WTC11 (cell line): ENCODE measurements at regions not wholly inside any gene's neighbourhood (a gene's known extent, or its start where the extent isn't known, plus 50 kb on each side); places are given as distances from the start of the nearest gene placed in this dataset.

Experiments
- ATAC-seq: fragments of 200-7000 bp; cut with Tn5 transposase; 2 replicates; pipeline ENCODE4 v1.10.0; 2021; ENCODE audit warnings: mild to moderate bottlenecking, moderate library complexity
- CTCF ChIA-PET: fragments of 300-600 bp; sonication (Branson Sonifier 250); formaldehyde crosslinking; loops from one replicate; lab custom pipeline; 2021; ENCODE audit warnings: antibody characterized with exemption; lab: Charles Lee
- POLR2A ChIA-PET: fragments of 350-600 bp; sonication (Branson Sonifier 250); formaldehyde crosslinking; loops from one replicate; lab custom pipeline; 2021; ENCODE audit warnings: antibody characterized with exemption; lab: Charles Lee
- DNase-seq: peaks from one replicate; pipeline ENCODE4 v3.0.0; 2021; ENCODE audit warnings: low spot score
- H3K27ac Mint-ChIP-seq: 2 replicates; pipeline ENCODE4 v1.8.0; 2021; ENCODE audit warnings: mixed read lengths
- H3K27me3 Mint-ChIP-seq: 2 replicates; pipeline ENCODE4 v1.8.0; 2021; ENCODE audit warnings: low read depth, mild to moderate bottlenecking, moderate library complexity, mixed read lengths
- H3K36me3 Mint-ChIP-seq: 2 replicates; pipeline ENCODE4 v1.8.0; 2021; ENCODE audit warnings: mixed read lengths
- H3K4me1 Mint-ChIP-seq: 2 replicates; pipeline ENCODE4 v1.8.0; 2022; ENCODE audit warnings: mixed read lengths
- H3K4me3 Mint-ChIP-seq: 2 replicates; pipeline ENCODE4 v1.8.0; 2021; ENCODE audit warnings: mild to moderate bottlenecking, moderate library complexity, mixed read lengths
- H3K9me3 Mint-ChIP-seq: 2 replicates; pipeline ENCODE4 v1.8.0; 2021; ENCODE audit warnings: mixed read lengths
- AFF4 ChIP-seq: sonication (generic); formaldehyde crosslinking; IDR thresholded peaks from 2 replicates; pipeline ENCODE4 v1.8.1; 2023; ENCODE audit warnings: mild to moderate bottlenecking, missing genetic modification reagents, borderline replicate concordance
- AR ChIP-seq: fragments of 250-450 bp; sonication (Bioruptor Pico); IDR thresholded peaks from 2 replicates; pipeline ENCODE4 v1.9.0; 2021; ENCODE audit warnings: mild to moderate bottlenecking
- E2F1 ChIP-seq: sonication (generic); formaldehyde crosslinking; IDR thresholded peaks from 2 replicates; pipeline ENCODE4 v1.8.0; 2022; ENCODE audit warnings: mild to moderate bottlenecking, missing genetic modification reagents
- EMX1 ChIP-seq: fragments of 250-450 bp; sonication (Bioruptor Pico); IDR thresholded peaks from 2 replicates; pipeline ENCODE4 v1.8.0; 2021; ENCODE audit warnings: mild to moderate bottlenecking
- GRHL2 ChIP-seq: fragments of 250-450 bp; sonication (Bioruptor Pico); IDR thresholded peaks from 2 replicates; pipeline ENCODE4 v1.8.0; 2022; ENCODE audit warnings: mild to moderate bottlenecking, moderate library complexity; ENCODE audit not compliant: insufficient replicate concordance, severe bottlenecking
- HMGA2 ChIP-seq: fragments of 250-450 bp; sonication (Bioruptor Pico); IDR thresholded peaks from 2 replicates; pipeline ENCODE4 v1.4.0; 2021; ENCODE audit warnings: mild to moderate bottlenecking, moderate library complexity
- IRF1 ChIP-seq: sonication (generic); formaldehyde crosslinking; IDR thresholded peaks from 2 replicates; pipeline ENCODE4 v1.8.0; 2023; ENCODE audit warnings: missing genetic modification reagents
- KAT7 ChIP-seq: sonication (generic); formaldehyde crosslinking; IDR thresholded peaks from 2 replicates; pipeline ENCODE4 v1.8.1; 2023; ENCODE audit warnings: missing genetic modification reagents, mild to moderate bottlenecking, borderline replicate concordance
- MAX ChIP-seq: sonication (generic); formaldehyde crosslinking; IDR thresholded peaks from 2 replicates; pipeline ENCODE4 v1.8.0; 2022; ENCODE audit warnings: mild to moderate bottlenecking, missing genetic modification reagents
- MXD4 ChIP-seq: fragments of 250-450 bp; sonication (Bioruptor Pico); IDR thresholded peaks from 2 replicates; pipeline ENCODE4 v1.8.0; 2021; ENCODE audit warnings: mild to moderate bottlenecking, moderate library complexity, borderline replicate concordance
- MYBL2 ChIP-seq: sonication (generic); formaldehyde crosslinking; IDR thresholded peaks from 2 replicates; pipeline ENCODE4 v1.8.1; 2023; ENCODE audit warnings: mild to moderate bottlenecking, moderate library complexity, missing genetic modification reagents
- NR1H2 ChIP-seq: sonication (generic); formaldehyde crosslinking; IDR thresholded peaks from 2 replicates; pipeline ENCODE4 v1.9.0; 2021; ENCODE audit warnings: mild to moderate bottlenecking, moderate library complexity, missing genetic modification reagents
- NR2C2 ChIP-seq: sonication (generic); formaldehyde crosslinking; IDR thresholded peaks from 2 replicates; pipeline ENCODE4 v1.8.0; 2022; ENCODE audit warnings: mild to moderate bottlenecking, missing genetic modification reagents
- PREB ChIP-seq: sonication (generic); formaldehyde crosslinking; IDR thresholded peaks from 2 replicates; pipeline ENCODE4 v1.8.1; 2022; ENCODE audit warnings: mild to moderate bottlenecking, missing genetic modification reagents, moderate library complexity, borderline replicate concordance
- PRRX2 ChIP-seq: fragments of 250-450 bp; sonication (Bioruptor Pico); IDR thresholded peaks from 2 replicates; pipeline ENCODE4 v1.8.0; 2021; ENCODE audit warnings: mild to moderate bottlenecking
- SOX15 ChIP-seq: fragments of 250-450 bp; sonication (Bioruptor Pico); IDR thresholded peaks from 2 replicates; pipeline ENCODE4 v1.9.0; 2021; ENCODE audit warnings: mild to moderate bottlenecking
- STAT6 ChIP-seq: sonication (generic); formaldehyde crosslinking; conservative IDR thresholded peaks from 2 replicates; pipeline ENCODE4 v1.8.1; 2023; ENCODE audit warnings: mild to moderate bottlenecking, low read depth, missing genetic modification reagents, moderate library complexity
- TP53 ChIP-seq: sonication (generic); formaldehyde crosslinking; IDR thresholded peaks from 2 replicates; pipeline ENCODE4 v1.8.1; 2023; ENCODE audit warnings: mild to moderate bottlenecking, missing genetic modification reagents
- ZNF263 ChIP-seq: sonication (generic); formaldehyde crosslinking; IDR thresholded peaks from 2 replicates; pipeline ENCODE4 v1.8.1; 2022; ENCODE audit warnings: low read depth, mild to moderate bottlenecking, moderate library complexity, missing genetic modification reagents
- ZNF396 ChIP-seq: fragments of 250-450 bp; sonication (Bioruptor Pico); IDR thresholded peaks from 2 replicates; pipeline ENCODE4 v1.8.0; 2021; ENCODE audit warnings: mild to moderate bottlenecking, moderate library complexity, borderline replicate concordance
- ZNF425 ChIP-seq: fragments of 250-450 bp; sonication (Bioruptor Pico); conservative IDR thresholded peaks from 2 replicates; pipeline ENCODE4 v1.9.0; 2021; ENCODE audit warnings: mild to moderate bottlenecking

GRCh38 chr22:23467721-23468294, 112.3 kb downstream of the IGLL1 start (continued):
- no peak for TF ChIP-seq STAT6 (CRISPR knock-in tag)
- TF ChIP-seq SOX15, result no peak
- no peak for TF ChIP-seq E2F1 (CRISPR knock-in tag)
- TF ChIP-seq GRHL2 (CRISPR knock-in tag), result no peak

- POLR2A ChIA-PET, result no interaction called here
- no peak for TF ChIP-seq PREB (CRISPR knock-in tag)
- no peak for TF ChIP-seq MYBL2 (CRISPR knock-in tag)
- TF ChIP-seq NR1H2, result no peak
- TF ChIP-seq AFF4 (CRISPR knock-in tag), result no peak
- TF ChIP-seq KAT7, result no peak
- TF ChIP-seq HMGA2 (CRISPR knock-in tag), result no peak
- TF ChIP-seq ZNF425 (CRISPR knock-in tag), result no peak
- no peak for TF ChIP-seq MAX (CRISPR knock-in tag)
- no peak for TF ChIP-seq EMX1
- no peak for TF ChIP-seq PRRX2
- TF ChIP-seq MXD4 (CRISPR knock-in tag), result no peak
- TF ChIP-seq TP53 (CRISPR knock-in tag), result no peak
- no peak for TF ChIP-seq ZNF396
- no peak for TF ChIP-seq ZNF263 (CRISPR knock-in tag)
- TF ChIP-seq IRF1, result no peak
- TF ChIP-seq SOX15, result no peak
- TF ChIP-seq NR2C2 (CRISPR knock-in tag), result no peak
- TF ChIP-seq AR (CRISPR knock-in tag), result no peak
Observed at GRCh38 chr22:23466351-23466750, 113.7 kb downstream of the IGLL1 start.

More at GRCh38 chr22:23466351-23466750, 113.7 kb downstream of the IGLL1 start:
- CTCF ChIA-PET, result interaction anchor here (0.6 kb wide), 1 partner anchor 301 kb away, joined by 6 read pairs; no protein-coding TSS in a partner anchor
- Mint-ChIP-seq H3K27me3 (no peaks in the 10 kb centered on the region; the same call in none of the 2 replicates), H3K4me1 (no peaks in the 10 kb centered on the region), H3K4me3 (no peak overlapping the region), H3K9me3 (no peaks in the 10 kb centered on the region), H3K27ac (no peak overlapping the region), H3K36me3 (no peaks in the 10 kb centered on the region)
- DNase-seq, result no peak
- no peak for ATAC-seq
